HEK293T (cell line): ENCODE measurements at regions not wholly inside any gene's neighbourhood (a gene's known extent, or its start where the extent isn't known, plus 50 kb on each side); places are given as distances from the start of the nearest gene placed in this dataset.

Experiments used
- CTCF ChIA-PET: fragments of 350-600 bp; formaldehyde crosslinking; extraction: SDS; loops from one replicate; lab custom pipeline; 2021; ENCODE audit warnings: antibody characterized with exemption, inconsistent platforms; lab: Yijun Ruan, JAX
- POLR2A ChIA-PET: fragments of 350-600 bp; formaldehyde crosslinking; extraction: SDS; loops from one replicate; lab custom pipeline; 2020; ENCODE audit warnings: antibody characterized with exemption, inconsistent platforms; lab: Yijun Ruan, JAX
- DNase-seq: peaks from one replicate; pipeline ENCODE4 v3.0.0; 2012; ENCODE audit warnings: mixed read lengths; ENCODE audit errors: extremely low spot score
- ARNT ChIP-seq: fragments of 450-650 bp; IDR thresholded peaks from 2 replicates; pipeline ENCODE4 v1.6.1; 2017; ENCODE audit warnings: mild to moderate bottlenecking
- BHLHE40 ChIP-seq: fragments of 450-650 bp; IDR thresholded peaks from 2 replicates; pipeline ENCODE4 v1.6.1; 2016; ENCODE audit warnings: mild to moderate bottlenecking, moderate library complexity, borderline replicate concordance
- CTBP1 ChIP-seq: fragments of 450-650 bp; IDR thresholded peaks from 2 replicates; pipeline ENCODE4 v1.6.1; 2016; ENCODE audit warnings: borderline replicate concordance
- ELF4 ChIP-seq: fragments of 450-650 bp; IDR thresholded peaks from 2 replicates; pipeline ENCODE4 v1.6.1; 2017; ENCODE audit warnings: antibody characterized with exemption
- FOXA1 ChIP-seq: fragments of 450-650 bp; IDR thresholded peaks from 2 replicates; pipeline ENCODE4 v1.6.1; 2016; ENCODE audit warnings: mild to moderate bottlenecking
- FOXK2 ChIP-seq: fragments of 450-650 bp; IDR thresholded peaks from 2 replicates; pipeline ENCODE4 v1.6.1; 2016; ENCODE audit warnings: mild to moderate bottlenecking
- FOXM1 ChIP-seq: fragments of 450-650 bp; IDR thresholded peaks from 2 replicates; pipeline ENCODE4 v1.6.1; 2017; ENCODE audit warnings: mild to moderate bottlenecking, borderline replicate concordance
- HDGF ChIP-seq: fragments of 450-650 bp; IDR thresholded peaks from 2 replicates; pipeline ENCODE4 v1.6.1; 2017; ENCODE audit warnings: antibody characterized with exemption, borderline replicate concordance
- L3MBTL2 ChIP-seq: fragments of 450-650 bp; conservative IDR thresholded peaks from 2 replicates; pipeline ENCODE4 v1.6.1; 2016; ENCODE audit warnings: mild to moderate bottlenecking
- LEF1 ChIP-seq: fragments of 450-650 bp; IDR thresholded peaks from 2 replicates; pipeline ENCODE4 v1.6.1; 2017; ENCODE audit warnings: mild to moderate bottlenecking, borderline replicate concordance
- NFRKB ChIP-seq: fragments of 450-650 bp; IDR thresholded peaks from 2 replicates; pipeline ENCODE4 v1.6.1; 2016; ENCODE audit warnings: mild to moderate bottlenecking, moderate library complexity
- PKNOX1 ChIP-seq: fragments of 450-650 bp; IDR thresholded peaks from 2 replicates; pipeline ENCODE4 v1.6.1; 2016
- SP1 ChIP-seq: fragments of 450-650 bp; IDR thresholded peaks from 2 replicates; pipeline ENCODE4 v1.6.1; 2017
- SUZ12 ChIP-seq: fragments of 450-650 bp; IDR thresholded peaks from 2 replicates; pipeline ENCODE4 v1.6.1; 2016; ENCODE audit warnings: mild to moderate bottlenecking
- TARDBP ChIP-seq: fragments of 450-650 bp; IDR thresholded peaks from 2 replicates; pipeline ENCODE4 v1.6.1; 2016
- ZNF384 ChIP-seq: fragments of 450-650 bp; IDR thresholded peaks from 2 replicates; pipeline ENCODE4 v1.6.1; 2016

GRCh38 chr1:94334764-94335163 is 83.4 kb upstream of the ABCD3 start:
- POLR2A ChIA-PET, result interaction anchor here (0.6 to 1.2 kb wide), 3 partner anchors 72 to 271 kb away, joined by 3 read pairs; partner anchors contain the start of gene ARHGAP29
- DNase-seq, result no peak
- TF ChIP-seq PKNOX1 (no peak), HDGF (no peak), FOXA1 (no peak), CTBP1 (no peak), BHLHE40 (no peak), FOXK2 (no peak), FOXM1 (no peak), TARDBP (no peak), SP1 (no peak), ZNF384 (no peak), L3MBTL2 (no peak), ARNT (no peak), ELF4 (no peak), NFRKB (no peak), SUZ12 (no peak), LEF1 (no peak)
- CTCF ChIA-PET, result interaction anchor here (0.9 to 5.7 kb wide), 15 partner anchors 8 to 308 kb away, joined by 3 to 93 read pairs (median 11); partner anchors contain the start of gene ARHGAP29

DNA sequence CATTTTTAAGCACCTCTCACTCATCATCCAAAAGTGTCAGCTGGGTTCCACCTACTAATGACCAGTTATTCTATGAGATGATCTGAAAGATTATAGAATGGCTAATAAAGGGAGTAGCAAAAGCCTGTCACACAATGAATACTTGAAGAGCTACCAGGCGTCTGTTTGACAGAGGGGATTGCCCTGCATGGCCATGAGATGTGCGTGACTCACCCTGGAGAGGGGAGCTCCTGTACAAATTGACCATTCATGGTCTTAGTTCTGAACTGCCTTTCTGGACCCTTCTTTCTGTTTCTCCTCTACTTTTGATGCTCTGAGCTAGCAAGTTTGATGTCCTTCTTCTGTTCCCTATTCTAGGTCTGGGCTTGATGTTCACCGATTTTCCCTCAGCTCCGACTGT is 85.2 kb upstream of the ABCD3 start:
- POLR2A ChIA-PET, result interaction anchor here (0.6 to 1.9 kb wide), 3 partner anchors 85 to 270 kb away, joined by 3 to 4 read pairs (median 3); partner anchors contain the start of gene ARHGAP29
- no peak for TF ChIP-seq BHLHE40
- TF ChIP-seq L3MBTL2, result no peak
- TF ChIP-seq HDGF, result no peak
- no peak for TF ChIP-seq ELF4
- no peak for TF ChIP-seq ARNT
- TF ChIP-seq TARDBP, result no peak
- no peak for TF ChIP-seq SUZ12
- TF ChIP-seq PKNOX1, result no peak
- no peak for TF ChIP-seq FOXK2
- no peak for DNase-seq
- CTCF ChIA-PET, result interaction anchor here (0.7 to 5.7 kb wide), 6 partner anchors 95 to 453 kb away, joined by 3 to 93 read pairs (median 33); partner anchors contain the start of gene ARHGAP29

GRCh38 chr1:94332516-94332915 is 85.7 kb upstream of the ABCD3 start:
- DNase-seq, result no peak
- no peak for TF ChIP-seq SP1
- TF ChIP-seq HDGF, result no peak
- no peak for TF ChIP-seq BHLHE40
- no peak for TF ChIP-seq ARNT
- no peak for TF ChIP-seq FOXK2
- TF ChIP-seq CTBP1, result no peak
- TF ChIP-seq FOXM1, result no peak
- TF ChIP-seq FOXA1, result no peak
- TF ChIP-seq ZNF384, result no peak
- no peak for TF ChIP-seq PKNOX1
- TF ChIP-seq ELF4, result no peak
- no peak for TF ChIP-seq L3MBTL2
- ChIA-PET CTCF (interaction anchor here (0.7 to 5.7 kb wide), 6 partner anchors 95 to 453 kb away, joined by 3 to 93 read pairs (median 33); partner anchors contain the start of gene ARHGAP29), POLR2A (interaction anchor here (0.6 to 1.9 kb wide), 2 partner anchors 85 to 269 kb away, joined by 3 to 4 read pairs; no protein-coding TSS in a partner anchor)

- TF ChIP-seq PKNOX1 (no peak), NFRKB (no peak), SUZ12 (no peak)
- no peak for DNase-seq
- ChIA-PET POLR2A (no interaction called here), CTCF (interaction anchor here (0.9 to 1.8 kb wide), 5 partner anchors 8 to 292 kb away, joined by 3 to 10 read pairs (median 3); no protein-coding TSS in a partner anchor)
Observed at GRCh38 chr1:94329986-94330385, 88.2 kb upstream of the ABCD3 start.

DNA sequence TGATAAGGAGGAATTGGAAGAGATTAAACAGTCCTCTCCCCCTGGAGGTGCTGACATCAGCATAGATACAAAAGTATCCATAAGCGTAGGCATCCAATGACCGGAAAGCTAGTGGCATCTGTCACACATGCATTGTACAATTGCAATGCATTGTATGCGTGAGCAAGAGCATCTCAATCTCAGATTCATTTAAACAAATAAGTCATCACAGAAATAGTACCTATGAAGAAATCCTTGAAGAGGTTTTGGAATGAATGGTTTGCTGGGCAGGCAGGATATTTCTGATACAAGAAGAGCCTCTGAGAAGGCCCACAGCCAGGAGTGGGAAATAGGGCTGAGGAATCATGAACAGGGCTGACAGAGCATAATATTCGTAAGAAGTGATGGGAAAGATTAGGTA is 88.9 kb upstream of the ABCD3 start:
- no peak for DNase-seq
- CTCF ChIA-PET, result interaction anchor here (0.9 to 1.8 kb wide), 4 partner anchors 8 to 291 kb away, joined by 3 to 10 read pairs (median 4); no protein-coding TSS in a partner anchor
- TF ChIP-seq ARNT (no peak), NFRKB (no peak), HDGF (no peak), FOXK2 (no peak), TARDBP (no peak), L3MBTL2 (no peak), SP1 (no peak), FOXA1 (no peak)
- POLR2A ChIA-PET, result no interaction called here
